ENCODE measurements at regions not wholly inside any gene's neighbourhood (a gene's known extent, or its start where the extent isn't known, plus 50 kb on each side); places are given as distances from the start of the nearest gene placed in this dataset.

DNA sequence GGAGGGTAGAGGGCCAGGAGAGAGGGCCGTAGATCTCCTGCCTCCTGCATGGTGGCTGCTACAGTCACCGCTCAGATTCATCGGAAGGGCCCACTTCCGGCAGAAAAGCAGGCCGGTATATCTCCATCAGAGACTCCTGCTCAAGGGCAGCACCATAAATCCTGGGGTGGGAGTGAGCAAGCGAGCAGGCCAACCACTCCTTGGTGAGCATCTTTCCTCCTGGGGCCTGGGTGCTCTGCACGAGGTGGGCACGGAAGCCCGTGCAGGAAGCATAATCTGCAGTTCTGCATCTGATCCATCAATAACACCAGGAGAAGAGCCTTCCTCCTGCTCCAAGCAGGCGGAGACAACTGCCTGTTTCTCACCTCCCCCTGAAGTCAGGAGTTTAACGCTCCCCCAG is 57.4 kb upstream of the TMEM132E start:
- TF ChIP-seq CTCF (IDR thresholded peaks at IDR 0.05) (no peak), POLR2A (IDR thresholded peaks at IDR 0.05) (no peak)
